DND-41 (cell line): ENCODE measurements at regions not wholly inside any gene's neighbourhood (a gene's known extent, or its start where the extent isn't known, plus 50 kb on each side); places are given as distances from the start of the nearest gene placed in this dataset.

Source experiments
- ATAC-seq: fragments of 200-7000 bp; cut with Tn5 transposase; 3 replicates; pipeline ENCODE4 v1.9.1; 2021; ENCODE audit warnings: low read depth; ENCODE audit not compliant: insufficient read depth
- DNase-seq: peaks from one replicate; pipeline ENCODE4 v3.0.0-alpha.2; 2020
- H2AFZ ChIP-seq: 2 replicates; pipeline ENCODE4 v1.6.0; 2012; ENCODE audit warnings: low read depth, low read length
- H3K27ac ChIP-seq: 2 replicates; pipeline ENCODE4 v1.5.1; 2012; ENCODE audit warnings: low read length, inconsistent platforms
- H3K27me3 ChIP-seq: fragments of 200-600 bp; sonication (generic); 2 replicates; pipeline ENCODE4 v1.6.0; 2012; ENCODE audit warnings: low read length, mild to moderate bottlenecking, inconsistent platforms; ENCODE audit not compliant: insufficient read depth, poor library complexity
- H3K36me3 ChIP-seq: 2 replicates; pipeline ENCODE4 v1.5.1; 2012; ENCODE audit warnings: low read length, inconsistent platforms; ENCODE audit not compliant: insufficient read depth
- H3K4me1 ChIP-seq: 2 replicates; pipeline ENCODE4 v1.5.1; 2012; ENCODE audit warnings: mild to moderate bottlenecking, low read length; ENCODE audit not compliant: insufficient read depth
- H3K4me2 ChIP-seq: 2 replicates; pipeline ENCODE4 v1.6.0; 2012; ENCODE audit warnings: mild to moderate bottlenecking, moderate library complexity, low read length, inconsistent platforms; ENCODE audit not compliant: insufficient read depth
- H3K4me3 ChIP-seq, 2 experiments: fragments of 200-600 bp in 1 of 2; shearing (Covaris generic) in 1 of 2; 2 replicates each; pipeline ENCODE4 v1.5.1; 2012 to 2016; ENCODE audit warnings: inconsistent platforms in 2 of 2, low read length in 2 of 2, mild to moderate bottlenecking in 2 of 2, low read depth in 1 of 2, moderate library complexity in 1 of 2
- H3K79me2 ChIP-seq: 2 replicates; pipeline ENCODE4 v1.6.0; 2012; ENCODE audit warnings: low read length, inconsistent platforms; ENCODE audit not compliant: insufficient read depth
- H3K9ac ChIP-seq: 2 replicates; pipeline ENCODE4 v1.6.0; 2012; ENCODE audit warnings: low read depth, mild to moderate bottlenecking, inconsistent platforms, low read length, moderate library complexity
- H3K9me3 ChIP-seq: 2 replicates; pipeline ENCODE4 v1.5.1; 2012; ENCODE audit warnings: low read length, moderate library complexity, mild to moderate bottlenecking, inconsistent platforms; ENCODE audit not compliant: insufficient read depth, severe bottlenecking
- H4K20me1 ChIP-seq: 2 replicates; pipeline ENCODE4 v1.6.0; 2012; ENCODE audit warnings: low read length; ENCODE audit not compliant: insufficient read depth
- CTCF ChIP-seq: IDR thresholded peaks from 2 replicates; pipeline ENCODE4 v1.5.1; 2012; ENCODE audit warnings: borderline replicate concordance, low read length, moderate library complexity, mild to moderate bottlenecking; ENCODE audit not compliant: poor library complexity, severe bottlenecking; ENCODE audit errors: extremely low read depth
- EZH2 ChIP-seq: IDR thresholded peaks from 3 replicates; pipeline ENCODE4 v1.6.1; 2012; ENCODE audit warnings: borderline replicate concordance, low read depth, mild to moderate bottlenecking, moderate library complexity, low read length, inconsistent platforms; ENCODE audit not compliant: severe bottlenecking

GRCh38 chr12:113676117-113676516 is 204.4 kb upstream of the LHX5 start:
- no peak overlapping the region for H3K4me3 ChIP-seq
- H4K20me1 ChIP-seq, result no peaks in the 10 kb centered on the region
- DNase-seq (no peak), ATAC-seq (no peak)
- no peaks in the 10 kb centered on the region for H3K4me1 ChIP-seq
- no peak overlapping the region for H3K4me2 ChIP-seq
- peaks cover 6% of the 10 kb centered on the region for H3K27me3 ChIP-seq
- no peaks in the 10 kb centered on the region for H3K79me2 ChIP-seq
- H3K27ac ChIP-seq, result no peak overlapping the region
- TF ChIP-seq EZH2 (no peak), CTCF (no peak)
- no peak overlapping the region for H3K9ac ChIP-seq
- H2AFZ ChIP-seq, result no peak overlapping the region
- no peaks in the 10 kb centered on the region for H3K36me3 ChIP-seq
- H3K9me3 ChIP-seq, result no peaks in the 10 kb centered on the region

- no peaks in the 10 kb centered on the region for H3K36me3 ChIP-seq
- TF ChIP-seq CTCF, result no peak
- TF ChIP-seq EZH2, result no peak
- peaks cover 11% of the 10 kb centered on the region for H3K27me3 ChIP-seq
- H3K4me1 ChIP-seq, result no peaks in the 10 kb centered on the region
- no peak overlapping the region for H3K4me3 ChIP-seq
- no peaks in the 10 kb centered on the region for H4K20me1 ChIP-seq
- H3K9ac ChIP-seq, result no peak overlapping the region
- ATAC-seq (no peak), DNase-seq (no peak)
- no peaks in the 10 kb centered on the region for H3K79me2 ChIP-seq
- H2AFZ ChIP-seq, result no peak overlapping the region
- H3K9me3 ChIP-seq, result no peaks in the 10 kb centered on the region
- H3K4me2 ChIP-seq, result no peak overlapping the region
- H3K27ac ChIP-seq, result no peak overlapping the region
These were observed 203.3 kb upstream of the LHX5 start for GRCh38 chr12:113674996-113675395.

GRCh38 chr12:113674302-113674701 is 202.6 kb upstream of the LHX5 start:
- Histone ChIP-seq H3K27ac (no peak overlapping the region), H3K79me2 (no peaks in the 10 kb centered on the region), H3K4me2 (no peak overlapping the region), H3K4me3 (no peak overlapping the region), H3K27me3 (peaks cover 11% of the 10 kb centered on the region), H3K9me3 (no peaks in the 10 kb centered on the region), H3K9ac (no peak overlapping the region), H4K20me1 (no peaks in the 10 kb centered on the region), H3K4me1 (no peaks in the 10 kb centered on the region), H2AFZ (no peak overlapping the region), H3K36me3 (no peaks in the 10 kb centered on the region)
- TF ChIP-seq CTCF (no peak), EZH2 (no peak)
- no peak for ATAC-seq
- no peak for DNase-seq

GRCh38 chr12:113673458-113674238 is 202.0 kb upstream of the LHX5 start:
- Histone ChIP-seq H4K20me1 (no peaks in the 10 kb centered on the region), H3K9ac (no peak overlapping the region), H3K27ac (no peak overlapping the region), H3K4me2 (no peak overlapping the region), H3K79me2 (no peaks in the 10 kb centered on the region), H3K36me3 (no peaks in the 10 kb centered on the region), H3K27me3 (peaks cover 11% of the 10 kb centered on the region), H3K4me3 (no peak overlapping the region), H3K4me1 (no peaks in the 10 kb centered on the region), H3K9me3 (no peaks in the 10 kb centered on the region), H2AFZ (no peak overlapping the region)
- no peak for ATAC-seq
- no peak for TF ChIP-seq CTCF
- TF ChIP-seq EZH2, result no peak
- DNase-seq, result no peak
